Right lobe of liver (tissue), 4 donors: ENCODE measurements at regions not wholly inside any gene's neighbourhood (a gene's known extent, or its start where the extent isn't known, plus 50 kb on each side); places are given as distances from the start of the nearest gene placed in this dataset.

Experiments used
- CTCF ChIP-seq, 4 donors: fragments of 200-600 bp in 3 of 4; fragments of 450-650 bp in 1 of 4; IDR thresholded peaks; one replicate each; pipeline versions ENCODE4 v1.5.1 to v1.8.0; 2016 to 2022; ENCODE audit warnings: antibody characterized with exemption in 4 of 4, mild to moderate bottlenecking in 2 of 4
- POLR2A ChIP-seq: fragments of 450-650 bp; IDR thresholded peaks from one replicate; pipeline ENCODE4 v1.6.1; 2017; ENCODE audit warnings: antibody characterized with exemption, mild to moderate bottlenecking
- donor health status: DM: no; HTN: no; CAD: no.
- donor health status: DM: no; HTN: no; CAD: no.
- donor health status: DM: no; HTN: yes; CAD: no.

DNA sequence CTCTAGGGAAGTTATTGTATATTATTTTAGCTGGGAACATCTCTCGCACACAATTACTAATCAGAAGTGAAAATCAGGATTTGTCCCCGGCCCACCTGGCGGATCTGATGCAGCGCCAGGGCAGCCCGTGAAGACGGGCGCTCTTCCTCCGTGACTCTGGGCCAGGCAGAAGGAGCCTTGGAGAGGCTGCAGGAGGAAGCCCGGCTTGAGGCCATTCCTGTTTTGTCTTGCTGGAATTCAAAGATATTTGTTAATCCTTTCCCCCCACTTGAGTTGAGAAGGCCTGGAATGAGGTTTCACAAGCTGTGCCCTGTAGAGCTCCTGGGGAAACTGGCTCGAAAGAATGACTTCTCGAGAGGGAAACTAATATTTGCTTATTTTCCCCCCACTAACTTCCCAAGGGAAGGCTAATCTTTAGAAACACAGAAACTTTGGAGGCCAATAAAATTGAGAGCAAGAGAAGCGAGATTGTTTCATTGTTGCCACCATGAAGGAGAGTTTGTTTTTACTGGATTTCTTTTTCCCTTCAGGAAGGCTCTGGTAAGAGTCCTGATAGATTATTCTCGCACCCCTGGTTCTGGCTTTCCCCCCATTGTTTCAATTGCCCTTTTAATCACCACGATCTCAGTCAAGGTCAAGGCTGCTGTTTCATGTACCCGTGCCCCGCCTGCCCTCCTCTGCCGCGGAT, 92.8 kb upstream of the SEPTIN5 start:
- TF ChIP-seq POLR2A (no peak), CTCF (IDR thresholded peaks at IDR 0.05) (no peak)
